ENCODE measurements at regions not wholly inside any gene's neighbourhood (a gene's known extent, or its start where the extent isn't known, plus 50 kb on each side); places are given as distances from the start of the nearest gene placed in this dataset.
A peak's percentile ranks its signal among the peaks of the same experiment; 100 is the strongest.

- TF ChIP-seq ZBTB8A (tag by site-specific recombination; IDR thresholded peaks at IDR 0.05), result 0 out of 2 replicates have a peak, but pooled peaks have one; percentile 17
- 0 out of 2 replicates have a peak, but pooled peaks have one; percentile 17 for TF ChIP-seq ZBTB10 (tag by site-specific recombination; IDR thresholded peaks at IDR 0.05)
- TF ChIP-seq ZNF112 (tag by site-specific recombination; IDR thresholded peaks at IDR 0.05), result no peak
- peak; percentile 60; the same call in 1 of the 2 replicates for TF ChIP-seq ZNF501 (tag by site-specific recombination; IDR thresholded peaks at IDR 0.05)
- peak; percentile 4; the same call in 1 of the 2 replicates for TF ChIP-seq ZNF335 (tag by site-specific recombination; conservative IDR thresholded peaks at IDR 0.05)
- TF ChIP-seq ZNF366 (tag by site-specific recombination; conservative IDR thresholded peaks at IDR 0.05), result 0 out of 2 replicates have a peak, but pooled peaks have one; percentile 12
- no peak for TF ChIP-seq ZSCAN18 (tag by site-specific recombination; IDR thresholded peaks at IDR 0.05)
- 0 out of 2 replicates have a peak, but pooled peaks have one; percentile 57 for TF ChIP-seq ZNF580 (tag by site-specific recombination; IDR thresholded peaks at IDR 0.05)
- TF ChIP-seq ZNF529 (tag by site-specific recombination; IDR thresholded peaks at IDR 0.05; ENCODE audit: insufficient replicate concordance), result no peak
- TF ChIP-seq KLF7 (tag by site-specific recombination; IDR thresholded peaks at IDR 0.05; ENCODE audit: borderline replicate concordance), result peak; percentile 67; the same call in 1 of the 2 replicates
- 0 out of 2 replicates have a peak, but pooled peaks have one; percentile 15 for TF ChIP-seq ZNF133 (tag by site-specific recombination; IDR thresholded peaks at IDR 0.05)
- TF ChIP-seq ZBTB48 (tag by site-specific recombination; IDR thresholded peaks at IDR 0.05), result peak; percentile 70
- 0 out of 2 replicates have a peak, but pooled peaks have one; percentile 47 for TF ChIP-seq ZFP69B (tag by site-specific recombination; IDR thresholded peaks at IDR 0.05)
- Histone ChIP-seq H3K27ac (ENCODE audit: extremely low read depth, low read depth, low read length) (no peak overlapping the region), H3K4me3 (ENCODE audit: low read depth, low read length) (no peak overlapping the region)
Observed at GRCh38 chr18:5630900-5631413, 87.2 kb upstream of the EPB41L3 start.

GRCh38 chr18:5630057-5630899 lies 86.5 kb upstream of the EPB41L3 start:
- peaks cover 19% of the 10 kb centered on the region for H3K4me1 ChIP-seq (ENCODE audit: control insufficient read depth, insufficient read depth, low read length)
- peak overlapping the region; percentile 96 for H3K27ac ChIP-seq (ENCODE audit: extremely low read depth, low read depth, low read length)
- no peaks in the 10 kb centered on the region for H3K9me3 ChIP-seq (ENCODE audit: control insufficient read depth, insufficient read depth, low read depth, low read length)
- POLR2A ChIA-PET, result interaction anchor here (0.6 to 2.6 kb wide), 16 partner anchors 10 to 336 kb away, joined by 3 to 12 read pairs (median 5); partner anchors contain the start of gene EPB41L3
- peak overlapping the region; percentile 61 for H3K4me3 ChIP-seq (ENCODE audit: low read depth, low read length)
- CTCF ChIA-PET, result interaction anchor here (0.6 to 1.3 kb wide), 5 partner anchors 20 to 482 kb away, joined by 3 to 4 read pairs (median 3); no protein-coding TSS in a partner anchor
- H3K36me3 ChIP-seq (ENCODE audit: control insufficient read depth in 2 of 2, insufficient read depth in 1 of 2, low read length in 2 of 2), result no peaks in the 10 kb centered on the region
- TF ChIP-seq ZBTB8A (tag by site-specific recombination; IDR thresholded peaks at IDR 0.05) (peak; percentile 87), ZNF416 (tag by site-specific recombination; IDR thresholded peaks at IDR 0.05) (no peak), ZNF19 (tag by site-specific recombination; IDR thresholded peaks at IDR 0.05; ENCODE audit: low read depth) (no peak), PRDM4 (tag by site-specific recombination; IDR thresholded peaks at IDR 0.05) (peak; percentile 55), ZIC2 (tag by site-specific recombination; IDR thresholded peaks at IDR 0.05) (peak; percentile 52; the same call in 1 of the 2 replicates), ZNF324 (tag by site-specific recombination; IDR thresholded peaks at IDR 0.05) (0 out of 2 replicates have a peak, but pooled peaks have one; percentile 70), SP2 (tag by site-specific recombination; IDR thresholded peaks at IDR 0.05) (peak; percentile 56), KLF9 (tag by site-specific recombination; IDR thresholded peaks at IDR 0.05; ENCODE audit: low read depth) (0 out of 2 replicates have a peak, but pooled peaks have one; percentile 21), PATZ1 (tag by site-specific recombination; IDR thresholded peaks at IDR 0.05) (peak; percentile 40; the same call in 1 of the 2 replicates), REPIN1 (tag by site-specific recombination; IDR thresholded peaks at IDR 0.05; ENCODE audit: low read depth) (no peak), GLI2 (tag by site-specific recombination; IDR thresholded peaks at IDR 0.05; ENCODE audit: borderline replicate concordance, low read depth) (no peak)

More at GRCh38 chr18:5630900-5631413, 87.2 kb upstream of the EPB41L3 start:
- peaks cover 18% of the 10 kb centered on the region for H3K4me1 ChIP-seq (ENCODE audit: control insufficient read depth, insufficient read depth, low read length)
- POLR2A ChIA-PET, result interaction anchor here (0.7 to 2.6 kb wide), 9 partner anchors 11 to 334 kb away, joined by 3 to 12 read pairs (median 6); no protein-coding TSS in a partner anchor
- no peaks in the 10 kb centered on the region for H3K9me3 ChIP-seq (ENCODE audit: control insufficient read depth, insufficient read depth, low read depth, low read length)
- CTCF ChIA-PET, result interaction anchor here (0.6 to 1.3 kb wide), 4 partner anchors 30 to 272 kb away, joined by 3 to 4 read pairs (median 3); no protein-coding TSS in a partner anchor
- H3K36me3 ChIP-seq (ENCODE audit: control insufficient read depth in 2 of 2, insufficient read depth in 1 of 2, low read length in 2 of 2), result no peaks in the 10 kb centered on the region
